GM21515 (cell line): ENCODE measurements at regions not wholly inside any gene's neighbourhood (a gene's known extent, or its start where the extent isn't known, plus 50 kb on each side); places are given as distances from the start of the nearest gene placed in this dataset.
"Not testable (repeated sequence)": the region's sequence is repeated elsewhere in the genome, so short reads cannot be mapped to it uniquely, and the experiment has no call there.

Source experiments
- ATAC-seq: cut with Tn5 transposase; IDR thresholded peaks from one replicate; pipeline ENCODE4 v1.9.1; 2021; ENCODE audit not compliant: unreplicated experiment

GRCh38 chr11:107276077-107276476 is 181.5 kb downstream of the CWF19L2 start:
- ATAC-seq = no peak

GRCh38 chr11:107275632-107276031 is 182.0 kb downstream of the CWF19L2 start:
- no peak for ATAC-seq

DNA sequence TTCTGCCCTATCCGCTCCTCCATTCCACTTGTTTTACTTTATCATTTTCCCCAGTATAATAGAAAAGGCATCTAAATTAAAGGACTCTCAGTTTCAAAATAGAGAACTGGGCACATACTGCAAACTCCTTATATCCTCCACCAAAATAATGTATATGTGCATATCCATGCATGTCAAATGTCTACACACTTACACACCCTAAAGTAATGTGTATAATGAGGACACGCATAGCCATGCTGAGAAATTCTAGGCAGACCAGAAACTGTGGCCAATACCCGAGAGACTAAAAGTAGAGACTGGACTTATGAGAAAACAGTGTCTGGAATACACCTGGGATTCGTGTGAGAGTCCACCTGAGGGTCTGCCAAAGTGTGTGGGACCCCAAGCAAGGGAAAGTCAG is 183.5 kb downstream of the CWF19L2 start:
- ATAC-seq = no peak

- no peak for ATAC-seq
Observed at GRCh38 chr11:107272561-107272960, 185.1 kb downstream of the CWF19L2 start.

GRCh38 chr11:107271425-107271824 is 186.2 kb downstream of the CWF19L2 start:
- ATAC-seq = no peak

GRCh38 chr11:107268977-107269376 is 188.6 kb downstream of the CWF19L2 start:
- no peak for ATAC-seq

- ATAC-seq = no peak
Observed at GRCh38 chr11:107266455-107266854, 191.2 kb downstream of the CWF19L2 start.

GRCh38 chr11:107265591-107266121 is 192.0 kb downstream of the CWF19L2 start:
- no peak for ATAC-seq

- peak; percentile 85 for ATAC-seq
Observed at GRCh38 chr11:107263844-107264563, 193.6 kb downstream of the CWF19L2 start.

DNA sequence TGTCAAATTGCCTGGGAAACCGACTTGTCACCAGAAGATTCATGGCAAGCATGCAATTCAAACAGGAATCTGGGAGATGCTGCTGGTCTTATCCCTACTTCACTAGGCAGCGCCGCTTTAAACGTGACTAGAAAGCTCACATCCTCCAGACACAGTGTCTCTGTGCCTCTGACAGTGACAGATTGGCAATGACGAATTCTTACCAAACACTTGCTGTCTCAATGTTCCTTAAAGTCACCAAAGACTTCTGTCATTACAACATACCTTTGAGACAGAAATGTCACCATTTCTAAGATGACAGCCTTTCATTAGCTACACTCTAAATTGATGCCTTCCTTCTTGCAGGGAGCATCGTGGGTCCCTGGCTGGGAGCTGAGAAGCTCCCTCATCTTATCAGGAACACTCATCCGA is 197.8 kb downstream of the CWF19L2 start:
- ATAC-seq = no peak

DNA sequence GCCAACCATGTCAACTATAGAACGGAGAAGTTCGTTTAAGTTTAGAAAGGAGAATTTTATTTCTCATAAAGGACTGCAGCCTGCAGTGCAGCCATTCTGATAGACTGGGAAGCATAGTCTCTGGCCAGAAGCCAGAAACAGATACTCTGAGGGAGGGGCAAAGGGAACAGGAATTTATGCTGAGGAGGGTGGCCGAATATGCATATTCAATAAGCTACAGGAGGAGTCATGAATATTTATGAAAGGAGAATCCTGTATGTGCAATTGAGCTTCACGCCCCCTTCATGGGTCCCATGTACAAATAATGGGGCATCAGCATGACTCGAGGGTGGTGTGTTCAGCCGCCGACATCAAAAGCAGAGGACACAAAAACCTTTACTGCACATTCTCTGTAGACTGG is 199.9 kb downstream of the CWF19L2 start:
- no peak for ATAC-seq

DNA sequence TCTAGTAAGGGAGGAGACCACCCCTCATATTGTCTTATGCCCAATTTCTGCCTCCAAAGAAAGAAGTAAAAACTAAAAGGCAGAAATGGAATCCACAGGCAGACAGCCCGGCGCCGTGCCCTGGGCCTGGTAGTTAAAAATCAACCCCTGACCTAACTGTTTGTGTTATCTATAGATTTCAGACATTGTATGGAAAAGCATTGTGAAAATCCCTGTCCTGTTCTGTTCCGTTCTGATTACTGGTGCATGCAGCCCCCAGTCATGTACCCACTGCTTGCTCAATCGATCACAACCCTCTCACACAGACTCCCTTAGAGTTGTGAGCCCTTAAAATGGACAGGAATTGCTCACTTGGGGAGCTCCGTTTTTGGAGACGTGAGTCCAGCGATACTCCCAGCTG is 204.0 kb downstream of the CWF19L2 start:
- not testable (repeated sequence) for ATAC-seq

DNA sequence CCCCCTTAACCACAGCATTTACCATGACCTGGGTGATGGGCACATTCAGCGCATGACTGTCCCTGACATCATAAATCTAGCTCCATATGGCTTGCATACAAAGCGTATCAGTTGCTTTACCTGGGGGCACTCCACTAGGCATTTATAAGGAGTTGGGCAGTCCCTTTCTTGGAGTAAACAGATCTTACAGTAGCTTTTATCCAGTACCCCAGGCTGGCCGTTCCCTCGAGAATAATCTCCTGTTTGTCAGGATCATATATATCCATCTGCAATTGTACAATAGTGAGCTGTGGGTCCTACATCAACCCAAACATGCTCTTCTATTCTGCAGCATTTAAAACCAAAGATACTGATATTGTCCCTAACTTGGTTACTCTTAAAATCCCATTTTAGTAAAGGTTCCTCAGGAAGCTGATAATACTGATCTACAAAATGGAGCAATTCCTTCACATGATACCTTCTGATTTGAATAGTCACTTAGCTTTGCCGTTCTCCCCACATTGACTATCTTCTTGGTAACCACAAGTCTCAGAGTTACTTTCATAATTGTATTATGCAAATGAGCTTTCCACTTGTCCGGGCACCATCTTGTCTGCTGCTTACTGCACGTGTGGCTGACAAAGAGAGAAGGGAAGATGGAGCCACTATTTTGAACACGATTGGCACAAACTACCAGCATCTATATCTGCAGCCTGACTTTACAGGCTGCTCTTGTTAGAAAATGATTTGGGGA is 205.0 kb downstream of the CWF19L2 start:
- no peak for ATAC-seq

GRCh38 chr11:107251298-107251697 is 206.3 kb downstream of the CWF19L2 start:
- no peak for ATAC-seq

DNA sequence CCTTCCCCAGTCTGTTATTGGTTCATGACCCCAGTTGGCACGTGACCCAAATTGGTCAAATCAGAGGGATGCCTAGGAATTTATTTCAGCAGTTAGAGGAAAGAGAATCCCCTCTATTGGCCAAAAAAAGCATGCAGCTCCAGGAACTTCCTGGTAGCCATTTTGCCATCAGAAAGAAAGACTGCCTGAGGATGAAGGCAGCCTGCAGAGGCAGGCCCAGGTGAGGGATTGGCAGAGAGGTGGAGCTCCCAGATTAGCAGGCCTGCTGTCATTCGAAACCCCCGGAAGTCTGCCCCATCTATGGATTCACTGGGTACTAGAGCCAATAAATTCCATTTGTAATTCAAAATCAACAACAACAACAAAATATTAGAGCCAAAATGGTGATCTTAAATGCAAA is 207.6 kb downstream of the CWF19L2 start:
- ATAC-seq = no peak

DNA sequence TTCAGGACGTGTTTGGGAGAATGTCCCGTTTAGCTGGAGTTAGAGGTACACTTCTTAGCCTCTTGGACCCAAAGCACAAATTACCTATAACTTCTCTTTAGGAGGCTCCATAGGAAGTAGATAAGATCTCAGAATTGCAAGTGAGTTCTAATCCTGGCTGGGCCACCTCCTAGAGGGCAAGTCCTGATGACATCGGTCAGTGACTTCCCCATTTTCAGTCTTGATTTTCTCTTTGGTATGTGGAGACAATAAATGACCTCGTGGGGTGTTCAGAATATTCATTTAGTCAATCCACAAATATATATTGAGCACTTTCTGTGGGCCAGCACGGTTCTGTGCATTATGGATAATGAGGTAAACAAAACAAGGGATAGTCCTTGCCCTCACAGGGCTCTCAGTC is 208.6 kb downstream of the CWF19L2 start:
- no peak for ATAC-seq

- ATAC-seq = no peak
Observed at GRCh38 chr11:107247167-107247861, 210.3 kb downstream of the CWF19L2 start.

- ATAC-seq = no peak
Observed at GRCh38 chr11:107243929-107244328, 213.7 kb downstream of the CWF19L2 start.

- no peak for ATAC-seq
Observed at GRCh38 chr11:107232451-107232850, 214.2 kb upstream of the GUCY1A2 start.

DNA sequence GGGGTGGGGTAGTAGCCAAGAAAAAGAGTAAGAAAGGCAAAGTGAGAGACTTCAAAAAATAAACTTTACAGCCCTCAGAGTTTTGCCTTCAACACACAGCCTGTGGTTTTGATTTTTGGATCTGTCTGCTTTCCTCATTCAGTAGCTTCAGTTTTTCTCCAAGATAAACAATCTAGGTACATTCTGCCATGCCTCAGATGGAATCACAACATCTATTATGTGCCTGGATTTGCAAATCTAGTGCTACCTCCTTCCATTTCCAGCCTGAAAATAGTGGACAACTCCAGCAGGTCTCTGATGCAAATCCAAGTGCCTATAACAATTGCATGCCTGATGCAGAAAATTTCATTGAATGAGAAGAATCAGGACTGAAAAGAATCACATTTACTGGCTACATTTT is 206.6 kb upstream of the GUCY1A2 start:
- no peak for ATAC-seq

DNA sequence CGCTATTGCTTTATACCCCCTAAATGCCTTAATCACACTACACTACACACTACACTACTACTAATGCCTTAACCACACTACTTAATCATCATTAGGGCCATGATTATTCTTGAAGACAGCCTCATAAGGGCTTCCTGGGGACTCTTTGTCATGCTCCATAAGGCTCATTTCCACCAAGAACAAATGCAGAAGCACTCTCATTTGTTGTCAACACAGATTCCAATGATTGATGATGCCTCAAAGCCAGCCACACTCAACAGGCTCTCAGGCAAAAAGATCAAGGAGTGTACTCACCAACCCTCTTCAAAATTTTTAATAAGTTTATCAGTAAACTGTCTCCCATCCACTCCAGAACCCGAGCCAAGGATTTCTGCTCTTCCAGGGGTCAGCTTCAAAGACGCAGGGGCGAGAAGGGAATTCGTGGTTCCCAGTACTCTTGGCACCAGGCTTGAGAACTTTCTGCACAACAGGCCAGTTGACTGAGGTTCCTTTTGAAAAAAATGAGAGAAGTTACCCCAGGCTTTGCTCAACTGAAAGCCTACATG is 204.7 kb upstream of the GUCY1A2 start:
- ATAC-seq = no peak
